SU-DHL-6 (cell line): ENCODE measurements at regions not wholly inside any gene's neighbourhood (a gene's known extent, or its start where the extent isn't known, plus 50 kb on each side); places are given as distances from the start of the nearest gene placed in this dataset.

ENCODE experiments used
- EZH2phosphoT487 ChIP-seq: fragments of 200-600 bp; sonication (generic), shearing (Covaris generic); conservative IDR thresholded peaks from 2 replicates; pipeline ENCODE4 v1.6.1; 2018; ENCODE audit warnings: mild to moderate bottlenecking, antibody characterized with exemption, low read length, moderate library complexity, mixed read lengths
- TF ChIP-seq, protein P1 (sequence below): fragments of 200-600 bp; sonication (generic); IDR thresholded peaks from one replicate; pipeline ENCODE4 v1.5.1; 2017; ENCODE audit warnings: antibody characterized with exemption, mild to moderate bottlenecking, low read length, moderate library complexity; ENCODE audit not compliant: insufficient read depth, poor library complexity, severe bottlenecking

DNA sequence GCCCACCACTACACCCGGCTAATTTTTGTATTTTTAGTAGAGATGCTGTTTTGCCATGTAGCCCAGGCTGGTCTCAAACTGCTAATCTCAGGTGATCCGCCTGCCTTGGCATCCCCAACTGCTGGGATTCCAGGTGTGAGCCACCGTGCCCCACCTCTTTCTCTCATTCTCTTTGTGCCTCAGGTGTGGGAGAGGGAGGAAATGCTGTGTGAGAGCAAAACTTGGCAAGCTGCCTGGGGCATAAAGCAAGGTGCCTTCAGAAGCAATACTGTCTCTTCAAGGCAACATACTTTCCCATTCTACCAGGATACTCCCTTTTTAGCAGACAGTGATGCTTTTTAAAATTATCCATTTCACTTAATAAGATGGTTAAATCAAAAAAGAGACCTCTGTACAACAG is 53.2 kb upstream of the RFC3 start:
- TF ChIP-seq, protein P1, sequence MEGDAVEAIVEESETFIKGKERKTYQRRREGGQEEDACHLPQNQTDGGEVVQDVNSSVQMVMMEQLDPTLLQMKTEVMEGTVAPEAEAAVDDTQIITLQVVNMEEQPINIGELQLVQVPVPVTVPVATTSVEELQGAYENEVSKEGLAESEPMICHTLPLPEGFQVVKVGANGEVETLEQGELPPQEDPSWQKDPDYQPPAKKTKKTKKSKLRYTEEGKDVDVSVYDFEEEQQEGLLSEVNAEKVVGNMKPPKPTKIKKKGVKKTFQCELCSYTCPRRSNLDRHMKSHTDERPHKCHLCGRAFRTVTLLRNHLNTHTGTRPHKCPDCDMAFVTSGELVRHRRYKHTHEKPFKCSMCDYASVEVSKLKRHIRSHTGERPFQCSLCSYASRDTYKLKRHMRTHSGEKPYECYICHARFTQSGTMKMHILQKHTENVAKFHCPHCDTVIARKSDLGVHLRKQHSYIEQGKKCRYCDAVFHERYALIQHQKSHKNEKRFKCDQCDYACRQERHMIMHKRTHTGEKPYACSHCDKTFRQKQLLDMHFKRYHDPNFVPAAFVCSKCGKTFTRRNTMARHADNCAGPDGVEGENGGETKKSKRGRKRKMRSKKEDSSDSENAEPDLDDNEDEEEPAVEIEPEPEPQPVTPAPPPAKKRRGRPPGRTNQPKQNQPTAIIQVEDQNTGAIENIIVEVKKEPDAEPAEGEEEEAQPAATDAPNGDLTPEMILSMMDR, result no peak
- no peak for TF ChIP-seq EZH2phosphoT487
